HUES6 (cell line): ENCODE measurements at regions not wholly inside any gene's neighbourhood (a gene's known extent, or its start where the extent isn't known, plus 50 kb on each side); places are given as distances from the start of the nearest gene placed in this dataset.
A peak's percentile ranks its signal among the peaks of the same experiment; 100 is the strongest.
"Not testable (repeated sequence)": the region's sequence is repeated elsewhere in the genome, so short reads cannot be mapped to it uniquely, and the experiment has no call there.

Experiments used
- H3K27ac ChIP-seq: 2 replicates; pipeline ENCODE4 v1.7.0; 2013; ENCODE audit warnings: low read depth, mild to moderate bottlenecking, low read length, inconsistent platforms
- H3K27me3 ChIP-seq: 2 replicates; pipeline ENCODE4 v1.6.1; 2013; ENCODE audit warnings: low read length; ENCODE audit not compliant: control insufficient read depth, insufficient read depth
- H3K36me3 ChIP-seq: 2 replicates; pipeline ENCODE4 v1.6.1; 2013; ENCODE audit warnings: low read length; ENCODE audit not compliant: control insufficient read depth, insufficient read depth
- H3K4me1 ChIP-seq: 2 replicates; pipeline ENCODE4 v1.6.1; 2013; ENCODE audit warnings: low read length; ENCODE audit not compliant: control insufficient read depth, insufficient read depth
- H3K4me3 ChIP-seq: 2 replicates; pipeline ENCODE4 v1.5.1; 2013; ENCODE audit warnings: low read depth, low read length
- H3K9ac ChIP-seq: one replicate; pipeline ENCODE4 v1.6.1; 2013; ENCODE audit warnings: mild to moderate bottlenecking, low read length
- H3K9me3 ChIP-seq: 2 replicates; pipeline ENCODE4 v1.6.1; 2013; ENCODE audit warnings: low read depth, low read length; ENCODE audit not compliant: control insufficient read depth, insufficient read depth

DNA sequence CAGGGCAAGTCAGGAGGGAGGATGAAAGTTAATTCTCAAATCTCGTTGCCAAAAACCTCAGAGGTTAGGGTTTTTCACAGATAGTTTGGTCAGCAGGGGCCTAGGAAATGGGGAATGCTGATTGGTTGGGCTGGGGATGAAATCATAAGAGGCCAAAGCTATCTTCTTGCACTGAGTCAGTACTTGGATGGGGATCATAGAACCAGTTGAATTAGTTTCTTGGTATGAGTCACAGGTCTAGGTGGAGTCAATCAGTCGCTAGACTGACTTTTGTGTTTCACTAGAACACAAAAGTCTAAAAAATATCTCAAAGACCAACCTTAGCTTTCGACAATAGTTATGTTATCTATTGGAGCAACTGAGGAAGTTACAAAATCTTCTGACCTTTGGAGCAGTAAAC, 368.5 kb downstream of the TBC1D32 start:
- no peaks in the 10 kb centered on the region for H3K9me3 ChIP-seq
- H3K4me1 ChIP-seq, result no peaks in the 10 kb centered on the region
- no peak overlapping the region for H3K9ac ChIP-seq
- H3K27me3 ChIP-seq, result no peaks in the 10 kb centered on the region
- no peaks in the 10 kb centered on the region for H3K36me3 ChIP-seq
- no peak overlapping the region for H3K27ac ChIP-seq
- H3K4me3 ChIP-seq, result no peak overlapping the region

- no peak overlapping the region for H3K27ac ChIP-seq
- no peaks in the 10 kb centered on the region for H3K27me3 ChIP-seq
- H3K36me3 ChIP-seq, result no peaks in the 10 kb centered on the region
- H3K4me1 ChIP-seq, result no peaks in the 10 kb centered on the region
- H3K4me3 ChIP-seq, result no peak overlapping the region
- no peaks in the 10 kb centered on the region for H3K9me3 ChIP-seq
- H3K9ac ChIP-seq, result no peak overlapping the region
Observed at GRCh38 chr6:120960761-120961160, 373.5 kb downstream of the TBC1D32 start.

GRCh38 chr6:120954111-120954510, 380.2 kb downstream of the TBC1D32 start:
- H3K9me3 ChIP-seq, result no peaks in the 10 kb centered on the region
- H3K27ac ChIP-seq, result no peak overlapping the region
- no peaks in the 10 kb centered on the region for H3K4me1 ChIP-seq
- no peak overlapping the region for H3K4me3 ChIP-seq
- no peaks in the 10 kb centered on the region for H3K36me3 ChIP-seq
- no peak overlapping the region for H3K9ac ChIP-seq
- H3K27me3 ChIP-seq, result no peaks in the 10 kb centered on the region

- no peak overlapping the region for H3K9ac ChIP-seq
- H3K9me3 ChIP-seq, result no peaks in the 10 kb centered on the region
- H3K36me3 ChIP-seq, result no peaks in the 10 kb centered on the region
- no peak overlapping the region for H3K4me3 ChIP-seq
- H3K27me3 ChIP-seq, result no peaks in the 10 kb centered on the region
- no peaks in the 10 kb centered on the region for H3K4me1 ChIP-seq
- no peak overlapping the region for H3K27ac ChIP-seq
Observed at GRCh38 chr6:120951258-120951657, 383.0 kb downstream of the TBC1D32 start.

GRCh38 chr6:120947111-120947510, 387.2 kb downstream of the TBC1D32 start:
- H3K36me3 ChIP-seq, result no peaks in the 10 kb centered on the region
- H3K4me1 ChIP-seq, result no peaks in the 10 kb centered on the region
- H3K27ac ChIP-seq, result no peak overlapping the region
- no peak overlapping the region for H3K4me3 ChIP-seq
- no peaks in the 10 kb centered on the region for H3K9me3 ChIP-seq
- H3K9ac ChIP-seq, result no peak overlapping the region
- no peaks in the 10 kb centered on the region for H3K27me3 ChIP-seq

DNA sequence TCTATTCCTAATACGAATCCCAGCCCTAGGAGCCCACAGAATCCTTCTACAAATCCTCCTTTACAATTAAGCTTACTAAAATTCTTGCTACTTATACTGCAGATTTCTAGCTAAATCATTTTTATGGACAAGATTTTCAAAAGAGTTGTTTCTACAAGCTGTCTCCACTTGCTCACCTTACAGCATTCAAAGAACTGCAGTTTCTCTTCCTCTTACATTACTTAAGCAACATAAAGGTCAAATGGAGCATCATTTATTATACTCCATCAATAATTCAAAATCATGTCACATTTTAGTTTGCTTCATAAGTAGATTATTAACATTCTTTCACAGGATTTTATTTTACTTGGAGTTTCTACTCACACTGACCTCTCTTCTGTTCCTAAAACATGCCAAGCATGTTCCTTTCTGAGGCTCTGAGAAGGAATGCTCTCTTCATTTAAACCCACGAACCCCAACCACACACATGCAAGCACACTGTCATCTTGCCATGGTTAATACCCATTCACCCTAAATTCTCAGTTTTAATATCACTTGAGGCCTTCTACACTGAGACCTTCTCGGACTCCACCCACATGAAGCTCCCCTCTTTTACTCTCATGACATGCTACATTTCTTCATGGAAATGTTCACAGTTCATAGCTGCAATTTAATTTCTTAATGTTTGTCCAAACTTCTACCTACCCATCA, 388.2 kb downstream of the TBC1D32 start:
- H3K27me3 ChIP-seq, result no peaks in the 10 kb centered on the region
- H3K27ac ChIP-seq, result no peak overlapping the region
- H3K9me3 ChIP-seq, result no peaks in the 10 kb centered on the region
- no peak overlapping the region for H3K9ac ChIP-seq
- H3K36me3 ChIP-seq, result no peaks in the 10 kb centered on the region
- no peaks in the 10 kb centered on the region for H3K4me1 ChIP-seq
- H3K4me3 ChIP-seq, result no peak overlapping the region

DNA sequence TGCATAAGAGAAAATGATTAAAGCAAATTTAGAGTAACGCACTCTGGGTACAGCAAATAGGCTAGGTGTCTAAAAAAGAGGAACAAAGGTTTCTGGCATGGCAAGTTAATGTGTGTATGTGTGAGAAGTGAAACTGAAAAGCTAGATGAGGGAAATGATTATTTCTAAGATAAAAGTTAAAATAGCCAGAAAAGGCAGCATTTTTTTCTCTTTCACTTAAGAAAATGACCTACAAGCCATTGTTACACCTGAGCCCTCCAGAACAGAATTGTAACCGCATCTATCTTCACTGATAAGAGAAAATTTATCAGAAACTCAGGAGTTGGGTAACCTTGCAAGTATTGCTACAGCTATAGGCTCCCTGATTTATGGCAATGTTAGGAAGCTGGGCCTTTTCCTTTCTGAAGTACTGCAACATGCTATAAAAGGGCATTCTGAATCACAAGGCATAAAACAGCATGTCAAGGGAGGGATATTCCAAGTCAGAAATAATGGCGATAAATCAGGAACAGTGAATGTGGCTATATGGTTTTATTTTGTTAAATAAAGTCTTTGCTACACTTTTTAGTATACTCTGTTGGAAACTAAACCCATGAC, 395.3 kb downstream of the TBC1D32 start:
- no peaks in the 10 kb centered on the region for H3K27me3 ChIP-seq
- H3K9ac ChIP-seq, result no peak overlapping the region
- no peaks in the 10 kb centered on the region for H3K36me3 ChIP-seq
- H3K9me3 ChIP-seq, result no peaks in the 10 kb centered on the region
- no peak overlapping the region for H3K27ac ChIP-seq
- no peak overlapping the region for H3K4me3 ChIP-seq
- peaks cover 19% of the 10 kb centered on the region for H3K4me1 ChIP-seq

DNA sequence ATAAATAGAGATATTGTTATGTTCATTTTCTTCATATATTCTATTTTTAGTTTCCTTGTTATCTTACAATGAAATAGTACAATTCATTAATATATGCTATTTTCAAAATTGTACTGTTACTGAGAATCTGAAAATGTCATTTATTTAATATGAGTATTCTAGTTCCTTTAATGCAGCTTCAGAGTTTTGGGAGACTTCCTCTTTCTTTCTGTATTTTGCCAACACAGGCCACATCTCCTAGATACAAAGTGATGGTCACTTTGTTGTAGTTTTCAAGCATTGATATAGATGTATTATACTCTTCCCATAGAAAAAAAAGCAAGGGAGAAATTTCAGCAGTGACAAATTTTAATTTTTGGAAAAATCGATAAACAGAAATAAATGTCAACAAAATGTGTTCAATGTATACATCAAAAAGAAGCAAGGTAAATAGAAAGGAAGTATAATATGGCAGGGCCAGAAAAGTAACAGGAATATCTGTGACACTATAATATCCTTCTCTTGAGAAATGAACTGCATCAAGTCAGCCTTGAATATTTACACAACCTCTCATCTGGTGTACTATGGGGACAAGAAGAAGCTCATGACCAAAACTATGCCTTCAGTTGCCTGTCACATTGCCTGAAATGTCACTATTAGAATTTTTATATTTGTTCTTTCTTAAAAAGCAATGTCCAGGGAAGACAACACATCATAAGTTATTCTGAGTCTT, 396.0 kb downstream of the TBC1D32 start:
- no peaks in the 10 kb centered on the region for H3K36me3 ChIP-seq
- no peak overlapping the region for H3K27ac ChIP-seq
- H3K4me1 ChIP-seq, result peaks cover 20% of the 10 kb centered on the region
- H3K27me3 ChIP-seq, result no peaks in the 10 kb centered on the region
- H3K9me3 ChIP-seq, result no peaks in the 10 kb centered on the region
- H3K9ac ChIP-seq, result no peak overlapping the region
- no peak overlapping the region for H3K4me3 ChIP-seq

DNA sequence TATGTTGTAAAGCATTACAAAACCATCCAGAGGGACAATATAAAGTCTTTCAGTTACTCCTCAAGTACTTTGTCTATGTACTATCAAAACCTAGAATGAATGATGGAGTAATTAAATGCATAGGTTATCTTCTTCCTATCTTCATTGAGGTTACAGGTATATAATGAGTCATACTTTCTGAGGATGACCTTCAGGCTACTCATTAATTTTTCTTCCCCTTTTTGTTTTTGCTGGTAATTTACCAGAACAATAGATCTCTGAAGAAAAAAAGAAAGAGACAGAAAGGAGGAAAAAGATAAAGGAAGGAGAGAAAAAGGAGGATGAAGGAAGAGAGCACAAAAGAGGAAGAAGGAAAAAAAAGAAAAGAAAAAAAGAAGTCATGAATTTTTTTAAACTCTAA, 398.4 kb downstream of the TBC1D32 start:
- H3K36me3 ChIP-seq, result no peaks in the 10 kb centered on the region
- H3K27ac ChIP-seq, result no peak overlapping the region
- H3K4me1 ChIP-seq, result peaks cover 35% of the 10 kb centered on the region
- no peak overlapping the region for H3K4me3 ChIP-seq
- H3K9me3 ChIP-seq, result no peaks in the 10 kb centered on the region
- H3K27me3 ChIP-seq, result peaks cover 5% of the 10 kb centered on the region; the same call in 1 of the 2 replicates
- no peak overlapping the region for H3K9ac ChIP-seq

- no peak overlapping the region for H3K27ac ChIP-seq
- H3K4me3 ChIP-seq, result no peak overlapping the region
- no peaks in the 10 kb centered on the region for H3K9me3 ChIP-seq
- H3K27me3 ChIP-seq, result peaks cover 5% of the 10 kb centered on the region; the same call in 1 of the 2 replicates
- H3K36me3 ChIP-seq, result no peaks in the 10 kb centered on the region
- H3K9ac ChIP-seq, result no peak overlapping the region
- peaks cover 39% of the 10 kb centered on the region for H3K4me1 ChIP-seq
Observed at GRCh38 chr6:120935016-120935415, 399.3 kb downstream of the TBC1D32 start.

DNA sequence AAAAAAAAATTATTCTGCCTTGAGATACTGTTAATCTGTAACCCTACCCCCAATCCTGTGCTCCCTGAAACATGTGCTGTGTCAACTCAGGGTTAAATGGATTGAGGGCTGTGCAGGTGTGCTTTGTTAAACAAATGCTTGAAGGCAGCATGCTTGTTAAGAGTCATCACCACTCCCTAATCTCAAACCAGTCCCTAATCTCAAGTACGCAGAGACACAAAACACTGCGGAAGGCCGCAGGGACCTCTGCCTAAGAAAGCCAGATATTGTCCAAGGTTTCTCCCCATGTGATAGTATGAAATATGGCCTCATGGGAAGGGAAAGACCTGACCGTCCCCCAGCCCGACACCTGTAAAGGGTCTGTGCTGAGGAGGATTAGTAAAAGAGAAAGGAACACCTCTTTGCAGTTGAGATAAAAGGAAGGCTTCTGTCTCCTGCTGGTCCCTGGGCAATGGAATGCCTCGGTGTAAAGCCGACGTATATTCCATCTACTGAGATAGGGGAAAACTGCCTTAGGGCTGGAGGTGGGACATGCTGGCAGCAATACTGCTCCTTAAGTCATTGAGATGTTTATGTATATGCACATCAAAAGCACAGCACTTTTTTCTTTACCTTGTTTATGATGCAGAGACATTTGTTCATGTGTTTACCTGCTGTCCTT, 402.6 kb downstream of the TBC1D32 start:
- H3K27me3 ChIP-seq, H3K9me3 ChIP-seq, H3K36me3 ChIP-seq, H3K27ac ChIP-seq: not testable (repeated sequence)
- H3K4me1 ChIP-seq, result peaks cover 39% of the 10 kb centered on the region
- H3K9ac ChIP-seq, result peak overlapping the region; percentile 41
- peak overlapping the region; percentile 3 for H3K4me3 ChIP-seq
